Testis (tissue), 2 donors: ENCODE measurements at regions not wholly inside any gene's neighbourhood (a gene's known extent, or its start where the extent isn't known, plus 50 kb on each side); places are given as distances from the start of the nearest gene placed in this dataset.

Source experiments
- DNase-seq: peaks from one replicate; pipeline ENCODE4 v3.0.0-alpha.2; 2019
- H3K27ac ChIP-seq, 2 donors: fragments of 200-600 bp; sonication (generic); one replicate each; pipeline ENCODE4 v1.5.1; 2019
- H3K27me3 ChIP-seq: fragments of 200-600 bp; sonication (generic); one replicate; pipeline ENCODE4 v1.5.1; 2019
- H3K36me3 ChIP-seq: fragments of 200-600 bp; sonication (generic); one replicate; pipeline ENCODE4 v1.5.1; 2017; ENCODE audit warnings: low read depth; ENCODE audit errors: missing control alignments
- H3K4me1 ChIP-seq: fragments of 200-600 bp; sonication (generic); one replicate; pipeline ENCODE4 v1.5.1; 2019
- H3K4me3 ChIP-seq, 2 donors: fragments of 200-600 bp; sonication (generic); one replicate each; pipeline ENCODE4 v1.5.1; 2017 to 2019
- H3K9me3 ChIP-seq: fragments of 200-600 bp; sonication (generic); one replicate; pipeline ENCODE4 v1.5.1; 2017
- POLR2A ChIP-seq: fragments of 450-650 bp; IDR thresholded peaks from one replicate; pipeline ENCODE4 v1.6.1; 2017; ENCODE audit warnings: antibody characterized with exemption, mild to moderate bottlenecking, moderate library complexity
- WGBS, 2 donors: methylation state at CpG; one replicate each; pipeline ENCODE4 v1.1.5; 2018; 5-methylcytosine and 5-hydroxymethylcytosine counted together
- intact Hi-C: fragments of 100-400 bp; cut with DNase I; formaldehyde crosslinking; loops from one replicate; pipeline ENCODE4 v1.15.1; 2023; ENCODE audit warnings: low total_unique reads
- TF ChIP-seq, protein P1 (sequence below), 3 experiments: fragments of 450-650 bp in 2 of 3; fragments of 200-600 bp in 1 of 3; sonication (generic) in 1 of 3; IDR thresholded peaks; one replicate each; pipeline ENCODE4 v1.5.1; 2016 to 2019; ENCODE audit warnings: antibody characterized with exemption in 3 of 3, mild to moderate bottlenecking in 2 of 3, moderate library complexity in 1 of 3

DNA sequence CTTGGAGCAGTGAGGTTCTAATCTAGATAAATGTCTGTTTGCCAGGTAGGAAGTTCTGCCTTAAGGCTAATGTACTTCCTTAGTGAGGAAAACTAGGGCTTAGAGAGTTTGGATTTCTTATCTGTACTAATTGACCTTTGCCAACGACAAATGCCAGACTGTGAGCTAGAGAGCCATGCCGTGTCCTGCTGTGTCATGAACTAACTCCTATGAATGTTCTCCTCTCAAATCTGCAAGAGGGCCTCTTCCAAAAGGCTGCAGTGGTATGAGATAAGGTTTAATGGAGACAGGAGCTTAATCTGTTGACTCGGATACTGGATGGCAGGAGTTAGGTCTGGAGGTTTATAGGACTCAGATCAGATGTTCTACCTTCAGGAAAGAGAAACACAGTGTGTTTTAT is 524.9 kb downstream of the NTRK3 start:
- 57 to 66% methylated on average over 3 of the region's 3 CpGs for WGBS, 2 donors
- no peaks in the 10 kb centered on the region for H3K36me3 ChIP-seq
- no peaks in the 10 kb centered on the region for H3K27me3 ChIP-seq
- H3K4me1 ChIP-seq: peaks cover 4% of the 10 kb centered on the region
- intact Hi-C loops: no loop called here
- H3K27ac ChIP-seq: no peak overlapping the region
- no peak for DNase-seq
- H3K4me3 ChIP-seq: no peak overlapping the region
- TF ChIP-seq, protein P1, sequence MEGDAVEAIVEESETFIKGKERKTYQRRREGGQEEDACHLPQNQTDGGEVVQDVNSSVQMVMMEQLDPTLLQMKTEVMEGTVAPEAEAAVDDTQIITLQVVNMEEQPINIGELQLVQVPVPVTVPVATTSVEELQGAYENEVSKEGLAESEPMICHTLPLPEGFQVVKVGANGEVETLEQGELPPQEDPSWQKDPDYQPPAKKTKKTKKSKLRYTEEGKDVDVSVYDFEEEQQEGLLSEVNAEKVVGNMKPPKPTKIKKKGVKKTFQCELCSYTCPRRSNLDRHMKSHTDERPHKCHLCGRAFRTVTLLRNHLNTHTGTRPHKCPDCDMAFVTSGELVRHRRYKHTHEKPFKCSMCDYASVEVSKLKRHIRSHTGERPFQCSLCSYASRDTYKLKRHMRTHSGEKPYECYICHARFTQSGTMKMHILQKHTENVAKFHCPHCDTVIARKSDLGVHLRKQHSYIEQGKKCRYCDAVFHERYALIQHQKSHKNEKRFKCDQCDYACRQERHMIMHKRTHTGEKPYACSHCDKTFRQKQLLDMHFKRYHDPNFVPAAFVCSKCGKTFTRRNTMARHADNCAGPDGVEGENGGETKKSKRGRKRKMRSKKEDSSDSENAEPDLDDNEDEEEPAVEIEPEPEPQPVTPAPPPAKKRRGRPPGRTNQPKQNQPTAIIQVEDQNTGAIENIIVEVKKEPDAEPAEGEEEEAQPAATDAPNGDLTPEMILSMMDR (IDR thresholded peaks at IDR 0.05): no peak
- no peak for TF ChIP-seq POLR2A
- H3K9me3 ChIP-seq: no peaks in the 10 kb centered on the region

DNA sequence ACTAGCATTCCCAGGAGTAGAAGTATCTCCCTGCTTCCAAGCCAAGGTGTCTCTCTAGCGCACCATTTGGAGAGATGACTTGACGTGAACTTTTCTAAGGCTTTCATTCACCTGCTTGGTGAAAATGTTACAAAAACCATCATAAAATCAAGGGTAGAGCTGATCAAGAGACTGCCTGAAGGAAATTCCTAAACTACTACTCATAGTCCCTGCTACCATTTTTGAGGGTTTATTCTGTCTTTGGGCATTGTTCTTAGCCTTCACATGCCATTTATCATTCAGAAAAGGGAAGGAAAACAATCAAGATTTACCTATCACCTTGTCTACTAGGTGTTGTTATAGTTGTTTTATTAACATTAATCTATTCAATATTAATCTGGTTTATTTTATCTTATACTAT is 525.8 kb downstream of the NTRK3 start:
- Histone ChIP-seq H3K27ac (no peak overlapping the region), H3K4me3 (no peak overlapping the region), H3K9me3 (no peaks in the 10 kb centered on the region), H3K36me3 (no peaks in the 10 kb centered on the region), H3K4me1 (peaks cover 4% of the 10 kb centered on the region), H3K27me3 (no peaks in the 10 kb centered on the region)
- intact Hi-C loops: no loop called here
- DNase-seq: no peak
- TF ChIP-seq POLR2A: no peak
- TF ChIP-seq, protein P1 (IDR thresholded peaks at IDR 0.05): no peak
- 95 to 96% methylated on average over 2 of the region's 2 CpGs for WGBS, 2 donors

DNA sequence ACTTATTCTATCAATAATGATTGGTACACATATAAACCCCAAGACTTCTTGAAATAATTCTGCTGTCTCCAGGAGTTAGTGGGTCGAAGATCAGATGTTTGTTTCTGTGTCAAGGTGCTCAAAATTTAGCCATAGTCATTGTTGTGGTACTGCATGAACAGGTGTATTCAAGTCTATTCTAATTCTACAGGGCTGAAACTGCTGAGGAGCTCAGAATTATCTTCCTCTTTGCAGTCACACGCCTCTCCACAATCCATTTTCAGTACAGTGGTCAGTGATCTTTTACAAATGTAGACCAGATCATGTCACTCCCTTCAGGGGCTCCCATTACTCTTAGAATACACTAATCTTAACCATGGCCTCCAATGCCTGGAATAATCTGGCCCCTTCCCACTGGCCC is 527.5 kb downstream of the NTRK3 start:
- Histone ChIP-seq H3K36me3 (no peaks in the 10 kb centered on the region), H3K27ac (no peak overlapping the region), H3K9me3 (no peaks in the 10 kb centered on the region), H3K27me3 (no peaks in the 10 kb centered on the region), H3K4me1 (no peaks in the 10 kb centered on the region), H3K4me3 (no peak overlapping the region)
- DNase-seq: no peak
- intact Hi-C loops: no loop called here
- WGBS, 2 donors: 76 to 90% methylated on average over 2 of the region's 2 CpGs
- no peak for TF ChIP-seq POLR2A
- TF ChIP-seq, protein P1 (IDR thresholded peaks at IDR 0.05): no peak

DNA sequence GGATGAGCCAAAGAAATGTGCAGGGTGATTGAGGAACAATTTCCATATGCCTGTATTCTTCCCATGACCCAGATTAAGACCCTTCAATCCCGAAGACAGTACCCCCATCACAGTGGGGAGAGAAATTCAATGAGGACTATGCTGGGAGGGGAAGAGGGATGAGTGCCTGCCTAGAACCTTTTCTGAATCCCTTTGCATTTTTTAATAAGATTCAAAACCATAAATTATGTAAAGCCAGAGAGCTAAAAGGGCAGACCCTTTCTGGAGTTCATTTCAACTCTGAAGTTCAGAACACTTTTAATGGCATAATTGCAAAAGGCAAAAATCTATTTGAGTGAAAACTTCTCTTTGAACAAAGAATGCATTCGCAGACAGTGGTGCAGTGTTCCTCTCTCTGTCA is 529.5 kb downstream of the NTRK3 start:
- DNase-seq: no peak
- no peak for TF ChIP-seq POLR2A
- TF ChIP-seq, protein P1 (IDR thresholded peaks at IDR 0.05): no peak
- H3K4me3 ChIP-seq: no peak overlapping the region
- intact Hi-C loops: no loop called here
- no peak overlapping the region for H3K27ac ChIP-seq
- no peaks in the 10 kb centered on the region for H3K4me1 ChIP-seq
- no peaks in the 10 kb centered on the region for H3K27me3 ChIP-seq
- no peaks in the 10 kb centered on the region for H3K36me3 ChIP-seq
- no peaks in the 10 kb centered on the region for H3K9me3 ChIP-seq
- 78 to 83% methylated on average over 2 of the region's 2 CpGs for WGBS, 2 donors

DNA sequence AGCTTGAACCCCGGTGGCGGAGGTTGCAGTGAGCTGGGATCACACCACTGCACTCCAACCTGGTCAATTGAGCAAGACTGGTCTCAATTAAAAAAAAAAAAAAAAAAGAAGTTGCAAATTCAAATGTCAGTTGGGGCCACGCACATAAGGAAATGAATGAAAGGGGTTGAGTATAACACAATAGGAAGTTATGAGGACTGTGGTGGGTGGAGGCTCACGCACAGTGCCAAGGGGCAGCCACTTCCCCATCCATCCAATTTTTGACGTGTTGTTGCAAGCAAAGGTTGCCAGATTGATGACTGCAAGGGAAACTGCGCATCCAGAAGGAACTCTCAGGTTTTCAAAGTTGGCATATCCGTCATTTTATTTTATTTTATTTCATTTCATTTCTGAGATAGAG is 532.2 kb downstream of the NTRK3 start:
- no peak for TF ChIP-seq POLR2A
- TF ChIP-seq, protein P1 (IDR thresholded peaks at IDR 0.05): no peak
- Histone ChIP-seq H3K4me3 (no peak overlapping the region), H3K36me3 (no peaks in the 10 kb centered on the region), H3K27me3 (no peaks in the 10 kb centered on the region), H3K27ac (no peak overlapping the region), H3K9me3 (no peaks in the 10 kb centered on the region), H3K4me1 (no peaks in the 10 kb centered on the region)
- WGBS, 2 donors: 83 to 87% methylated on average over 7 of the region's 7 CpGs
- DNase-seq: no peak
- intact Hi-C loops: no loop called here
